ENCODE measurements at regions not wholly inside any gene's neighbourhood (a gene's known extent, or its start where the extent isn't known, plus 50 kb on each side); places are given as distances from the start of the nearest gene placed in this dataset.

GRCh38 chr1:229092377-229093237 is 178.3 kb upstream of the RAB4A start:
- DNase-seq (ENCODE audit: low spot score): no peak

GRCh38 chr1:229093238-229093540 is 177.7 kb upstream of the RAB4A start:
- no peak for DNase-seq (ENCODE audit: low spot score)

GRCh38 chr1:229093609-229094336 is 177.1 kb upstream of the RAB4A start:
- peak; percentile 81 for DNase-seq (ENCODE audit: low spot score)

GRCh38 chr1:229094476-229095311 is 176.2 kb upstream of the RAB4A start:
- DNase-seq (ENCODE audit: low spot score): no peak

GRCh38 chr1:229095325-229095724 is 175.6 kb upstream of the RAB4A start:
- no peak for DNase-seq (ENCODE audit: low spot score)

- no peak for DNase-seq (ENCODE audit: low spot score)
These were observed 173.6 kb upstream of the RAB4A start for GRCh38 chr1:229097356-229097755.

GRCh38 chr1:229098361-229098760 is 172.6 kb upstream of the RAB4A start:
- no peak for DNase-seq (ENCODE audit: low spot score)

GRCh38 chr1:229098903-229099578 is 171.9 kb upstream of the RAB4A start:
- no peak for DNase-seq (ENCODE audit: low spot score)

GRCh38 chr1:229101011-229101871 is 169.7 kb upstream of the RAB4A start:
- no peak for DNase-seq (ENCODE audit: low spot score)

GRCh38 chr1:229102741-229103391 is 168.0 kb upstream of the RAB4A start:
- no peak for DNase-seq (ENCODE audit: low spot score)

GRCh38 chr1:229104654-229105053 is 166.3 kb upstream of the RAB4A start:
- no peak for DNase-seq (ENCODE audit: low spot score)

- no peak for DNase-seq (ENCODE audit: low spot score)
These were observed 165.8 kb upstream of the RAB4A start for GRCh38 chr1:229105109-229105508.

- DNase-seq (ENCODE audit: low spot score): no peak
These were observed 164.9 kb upstream of the RAB4A start for GRCh38 chr1:229105822-229106525.

- DNase-seq (ENCODE audit: low spot score): no peak
These were observed 164.3 kb upstream of the RAB4A start for GRCh38 chr1:229106526-229107125.

GRCh38 chr1:229107304-229107815 is 163.6 kb upstream of the RAB4A start:
- DNase-seq (ENCODE audit: low spot score): no peak

- no peak for DNase-seq (ENCODE audit: low spot score)
These were observed 162.9 kb upstream of the RAB4A start for GRCh38 chr1:229107972-229108371.

- no peak for DNase-seq (ENCODE audit: low spot score)
These were observed 162.2 kb upstream of the RAB4A start for GRCh38 chr1:229108598-229109201.

- no peak for DNase-seq (ENCODE audit: low spot score)
These were observed 161.6 kb upstream of the RAB4A start for GRCh38 chr1:229109320-229109761.

- DNase-seq (ENCODE audit: low spot score): no peak
These were observed 159.9 kb upstream of the RAB4A start for GRCh38 chr1:229110986-229111385.

Data from mucosa of gallbladder (tissue), 1 donor.